Fibroblast of lung (primary cell): ENCODE measurements at regions not wholly inside any gene's neighbourhood (a gene's known extent, or its start where the extent isn't known, plus 50 kb on each side); places are given as distances from the start of the nearest gene placed in this dataset.

ENCODE experiments used
- EZH2 ChIP-seq: IDR thresholded peaks from 2 replicates; pipeline ENCODE4 v1.5.1; 2012; ENCODE audit warnings: low read length, control low read depth, mild to moderate bottlenecking; ENCODE audit errors: missing control alignments
- TF ChIP-seq, protein P1 (sequence below), 2 donors: IDR thresholded peaks in 1 of 2; conservative IDR thresholded peaks in 1 of 2; 1 replicate in 1 of 2; 2 replicates in 1 of 2; pipeline ENCODE4 v1.5.1; 2011 to 2012; ENCODE audit warnings: low read length in 2 of 2, control low read depth in 1 of 2, inconsistent platforms in 1 of 2, low read depth in 1 of 2, mild to moderate bottlenecking in 1 of 2

DNA sequence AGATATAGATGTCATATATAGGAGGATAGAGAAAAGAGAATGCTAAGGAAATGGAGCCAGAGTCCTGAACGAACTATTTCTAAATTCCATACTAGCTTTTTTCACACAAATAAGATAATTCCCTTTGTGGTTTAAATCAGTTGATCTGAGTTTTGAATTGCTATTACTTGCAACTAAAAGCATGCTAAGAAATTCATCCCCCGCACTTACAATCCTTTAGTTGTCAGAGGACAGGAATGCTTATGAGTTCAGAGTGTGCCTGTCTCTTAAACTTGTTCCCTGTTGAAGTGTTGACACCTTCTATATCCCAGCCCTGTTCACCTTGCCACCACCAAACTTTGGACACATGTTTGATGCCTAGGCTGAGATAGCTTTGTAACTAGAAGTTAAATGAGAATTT lies 406.2 kb downstream of the METTL15 start:
- TF ChIP-seq, protein P1, sequence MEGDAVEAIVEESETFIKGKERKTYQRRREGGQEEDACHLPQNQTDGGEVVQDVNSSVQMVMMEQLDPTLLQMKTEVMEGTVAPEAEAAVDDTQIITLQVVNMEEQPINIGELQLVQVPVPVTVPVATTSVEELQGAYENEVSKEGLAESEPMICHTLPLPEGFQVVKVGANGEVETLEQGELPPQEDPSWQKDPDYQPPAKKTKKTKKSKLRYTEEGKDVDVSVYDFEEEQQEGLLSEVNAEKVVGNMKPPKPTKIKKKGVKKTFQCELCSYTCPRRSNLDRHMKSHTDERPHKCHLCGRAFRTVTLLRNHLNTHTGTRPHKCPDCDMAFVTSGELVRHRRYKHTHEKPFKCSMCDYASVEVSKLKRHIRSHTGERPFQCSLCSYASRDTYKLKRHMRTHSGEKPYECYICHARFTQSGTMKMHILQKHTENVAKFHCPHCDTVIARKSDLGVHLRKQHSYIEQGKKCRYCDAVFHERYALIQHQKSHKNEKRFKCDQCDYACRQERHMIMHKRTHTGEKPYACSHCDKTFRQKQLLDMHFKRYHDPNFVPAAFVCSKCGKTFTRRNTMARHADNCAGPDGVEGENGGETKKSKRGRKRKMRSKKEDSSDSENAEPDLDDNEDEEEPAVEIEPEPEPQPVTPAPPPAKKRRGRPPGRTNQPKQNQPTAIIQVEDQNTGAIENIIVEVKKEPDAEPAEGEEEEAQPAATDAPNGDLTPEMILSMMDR (conservative IDR thresholded peaks at IDR 0.05 in 1 of 2, IDR thresholded peaks at IDR 0.05 in 1 of 2; ENCODE audit: low read depth in 1 of 2, low read length in 2 of 2) = no peak
- no peak for TF ChIP-seq EZH2
